ENCODE measurements at regions not wholly inside any gene's neighbourhood (a gene's known extent, or its start where the extent isn't known, plus 50 kb on each side); places are given as distances from the start of the nearest gene placed in this dataset.

- H2AFZ ChIP-seq = no peak overlapping the region
- TF ChIP-seq CTCF (IDR thresholded peaks at IDR 0.05) = no peak
- no peak overlapping the region for H3K9ac ChIP-seq
- no peaks in the 10 kb centered on the region for H3K27me3 ChIP-seq (ENCODE audit: control insufficient read depth, insufficient read depth, low read length)
- no peaks in the 10 kb centered on the region for H3K9me3 ChIP-seq (ENCODE audit: control insufficient read depth, low read length)
- no peak overlapping the region for H3K4me3 ChIP-seq (ENCODE audit: low read depth, low read length)
- no peaks in the 10 kb centered on the region for H3K4me1 ChIP-seq
- no peak overlapping the region for H3K4me2 ChIP-seq (ENCODE audit: low read length)
- H3K36me3 ChIP-seq (ENCODE audit: control insufficient read depth, insufficient read depth, low read length) = no peaks in the 10 kb centered on the region
- H3K79me2 ChIP-seq = no peaks in the 10 kb centered on the region
- no peak overlapping the region for H3K27ac ChIP-seq
Observed at GRCh38 chr1:245094954-245095353, 59.8 kb upstream of the KIF26B start.

DNA sequence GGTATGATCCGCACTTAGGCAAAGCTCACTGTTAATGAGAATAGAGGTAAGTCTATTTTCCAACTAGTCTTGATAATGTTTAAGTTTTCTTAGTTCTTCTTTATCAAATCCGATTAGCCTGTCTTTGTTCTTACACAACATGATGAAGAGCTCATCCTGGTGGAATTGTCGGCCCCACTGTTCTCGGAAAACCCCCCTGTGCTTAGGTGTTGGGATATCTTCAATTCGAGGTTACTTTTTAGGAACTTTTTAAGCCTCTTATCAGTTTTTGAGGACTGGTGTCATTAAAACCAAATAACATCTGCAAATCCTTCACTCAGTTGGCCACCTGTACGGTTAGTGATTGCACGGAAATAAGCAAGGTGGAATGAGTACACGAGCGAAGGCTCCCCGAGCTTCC, 60.7 kb upstream of the KIF26B start:
- H2AFZ ChIP-seq = no peak overlapping the region
- no peak overlapping the region for H3K4me3 ChIP-seq (ENCODE audit: low read depth, low read length)
- H3K27ac ChIP-seq = no peak overlapping the region
- H3K9me3 ChIP-seq (ENCODE audit: control insufficient read depth, low read length) = no peaks in the 10 kb centered on the region
- no peak for TF ChIP-seq CTCF (IDR thresholded peaks at IDR 0.05)
- no peaks in the 10 kb centered on the region for H3K27me3 ChIP-seq (ENCODE audit: control insufficient read depth, insufficient read depth, low read length)
- H3K4me1 ChIP-seq = no peaks in the 10 kb centered on the region
- H3K79me2 ChIP-seq = no peaks in the 10 kb centered on the region
- H3K4me2 ChIP-seq (ENCODE audit: low read length) = no peak overlapping the region
- H3K9ac ChIP-seq = no peak overlapping the region
- no peaks in the 10 kb centered on the region for H3K36me3 ChIP-seq (ENCODE audit: control insufficient read depth, insufficient read depth, low read length)

- Histone ChIP-seq H3K27ac (no peak overlapping the region), H3K4me1 (no peaks in the 10 kb centered on the region), H3K9me3 (ENCODE audit: control insufficient read depth, low read length) (no peaks in the 10 kb centered on the region), H2AFZ (no peak overlapping the region), H3K27me3 (ENCODE audit: control insufficient read depth, insufficient read depth, low read length) (no peaks in the 10 kb centered on the region), H3K36me3 (ENCODE audit: control insufficient read depth, insufficient read depth, low read length) (no peaks in the 10 kb centered on the region), H3K79me2 (no peaks in the 10 kb centered on the region), H3K4me2 (ENCODE audit: low read length) (no peak overlapping the region), H3K4me3 (ENCODE audit: low read depth, low read length) (no peak overlapping the region), H3K9ac (no peak overlapping the region)
- TF ChIP-seq CTCF (IDR thresholded peaks at IDR 0.05) = no peak
Observed at GRCh38 chr1:245092638-245092976, 62.2 kb upstream of the KIF26B start.

DNA sequence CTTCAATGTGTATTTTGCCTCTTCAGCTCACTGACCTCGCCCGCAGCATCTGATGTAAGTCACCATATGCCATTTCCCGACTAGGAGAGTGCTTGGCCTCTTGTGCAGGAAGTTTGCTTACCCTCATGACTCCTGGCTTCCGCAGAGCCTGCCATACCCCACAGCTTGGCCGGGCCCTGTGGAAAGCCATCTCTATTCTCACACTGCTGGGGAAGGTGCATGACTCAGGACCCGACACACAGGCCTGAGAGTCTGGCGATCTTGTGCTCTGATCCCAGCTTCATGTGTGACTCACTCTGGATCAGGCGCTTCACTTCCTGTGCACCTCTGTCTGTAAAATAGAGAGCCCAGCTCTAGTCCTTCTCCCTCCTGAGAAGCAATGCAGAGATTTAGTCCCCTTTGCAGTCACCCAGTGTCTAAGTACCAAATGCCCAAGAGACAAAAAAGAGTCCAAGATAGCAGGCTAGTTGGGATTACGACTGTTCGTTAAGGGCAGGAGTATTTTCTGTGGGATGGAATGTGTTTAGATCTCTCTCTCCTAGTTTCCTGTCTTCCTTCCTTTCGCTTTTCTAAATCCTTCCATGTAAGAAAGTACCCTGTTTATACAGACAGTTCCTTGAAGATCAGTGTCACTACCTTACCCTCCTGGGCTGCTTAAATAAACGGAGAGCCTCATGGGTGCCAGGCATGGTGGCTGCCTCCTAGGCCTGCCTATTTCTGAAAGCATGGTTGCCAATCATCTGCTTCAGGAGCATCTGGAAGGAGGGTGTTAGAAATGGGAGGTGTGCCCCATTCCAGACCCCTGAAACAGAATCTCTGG, 62.8 kb upstream of the KIF26B start:
- H3K9me3 ChIP-seq (ENCODE audit: control insufficient read depth, low read length) = no peaks in the 10 kb centered on the region
- no peak for TF ChIP-seq CTCF (IDR thresholded peaks at IDR 0.05)
- H3K9ac ChIP-seq = no peak overlapping the region
- H3K36me3 ChIP-seq (ENCODE audit: control insufficient read depth, insufficient read depth, low read length) = no peaks in the 10 kb centered on the region
- H3K4me3 ChIP-seq (ENCODE audit: low read depth, low read length) = no peak overlapping the region
- no peak overlapping the region for H2AFZ ChIP-seq
- no peak overlapping the region for H3K4me2 ChIP-seq (ENCODE audit: low read length)
- H3K79me2 ChIP-seq = no peaks in the 10 kb centered on the region
- no peaks in the 10 kb centered on the region for H3K4me1 ChIP-seq
- H3K27ac ChIP-seq = no peak overlapping the region
- H3K27me3 ChIP-seq (ENCODE audit: control insufficient read depth, insufficient read depth, low read length) = no peaks in the 10 kb centered on the region

DNA sequence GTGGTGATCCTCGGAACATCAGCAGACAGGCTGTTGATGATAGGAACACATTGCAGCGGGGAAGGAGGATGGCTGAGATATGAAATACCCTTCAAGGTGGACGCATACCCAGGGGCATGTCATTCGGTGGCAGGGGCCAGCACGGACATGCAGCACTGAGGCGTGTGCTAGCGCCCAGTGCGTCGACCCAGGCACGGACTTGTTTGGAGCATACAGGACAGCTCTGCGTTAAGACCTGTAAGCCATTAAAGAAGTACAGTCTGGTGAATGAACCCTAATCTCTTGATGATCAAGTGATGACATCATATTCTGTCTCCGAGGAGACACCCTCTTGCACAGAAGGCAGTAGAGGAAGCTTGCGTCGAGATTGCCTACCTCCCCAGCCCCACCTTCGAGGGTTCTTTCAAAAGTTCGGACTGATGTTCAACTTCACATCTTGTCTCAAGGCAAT, 63.6 kb upstream of the KIF26B start:
- no peak for TF ChIP-seq CTCF (IDR thresholded peaks at IDR 0.05)
- Histone ChIP-seq H3K27me3 (ENCODE audit: control insufficient read depth, insufficient read depth, low read length) (no peaks in the 10 kb centered on the region), H3K4me2 (ENCODE audit: low read length) (no peak overlapping the region), H3K36me3 (ENCODE audit: control insufficient read depth, insufficient read depth, low read length) (no peaks in the 10 kb centered on the region), H3K9ac (no peak overlapping the region), H2AFZ (no peak overlapping the region), H3K4me1 (no peaks in the 10 kb centered on the region), H3K27ac (no peak overlapping the region), H3K4me3 (ENCODE audit: low read depth, low read length) (no peak overlapping the region), H3K79me2 (no peaks in the 10 kb centered on the region), H3K9me3 (ENCODE audit: control insufficient read depth, low read length) (no peaks in the 10 kb centered on the region)

Measured in parathyroid adenoma (tissue), 2 donors.